ENCODE measurements at regions not wholly inside any gene's neighbourhood (a gene's known extent, or its start where the extent isn't known, plus 50 kb on each side); places are given as distances from the start of the nearest gene placed in this dataset.

DNA sequence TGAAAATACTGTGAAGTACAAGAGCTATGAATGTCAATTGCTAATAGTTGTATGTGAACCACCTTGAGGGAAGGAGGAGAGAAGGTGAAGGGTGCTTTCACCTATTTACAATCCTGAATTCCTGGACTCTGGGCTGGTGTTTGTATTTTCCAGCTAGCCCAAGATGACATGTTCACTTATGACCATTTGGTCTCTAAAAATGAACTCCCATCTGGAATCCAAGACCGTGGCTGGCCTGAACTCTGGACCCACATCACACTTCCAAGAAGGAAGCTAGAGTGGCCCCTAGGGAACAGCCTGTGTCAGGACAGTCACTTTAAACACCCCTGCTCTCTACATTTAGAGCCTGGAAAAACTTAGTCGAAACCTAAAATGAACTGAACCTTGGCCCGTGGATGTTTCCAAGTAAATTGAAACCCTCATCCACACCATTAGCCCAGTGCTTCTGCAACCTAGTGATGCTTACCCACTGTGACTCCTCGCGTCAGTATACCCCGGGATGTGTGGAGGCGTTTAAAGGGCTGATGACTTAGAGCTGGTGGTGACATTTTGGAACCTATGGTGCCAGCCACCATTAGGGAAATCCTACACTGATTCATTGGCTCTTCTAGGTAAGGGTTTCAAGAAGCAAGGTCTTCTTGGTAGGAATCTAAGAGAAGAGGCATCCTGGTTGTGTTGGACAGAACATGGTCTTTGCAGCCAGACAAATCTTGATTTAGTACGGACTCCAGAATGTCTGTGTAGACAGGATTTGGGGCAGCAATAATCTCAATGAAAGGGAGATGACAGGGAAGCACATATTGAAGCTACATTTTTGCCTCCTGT, 171.5 kb upstream of the IRF2BP2 start (continued):
- TF ChIP-seq, protein P1, sequence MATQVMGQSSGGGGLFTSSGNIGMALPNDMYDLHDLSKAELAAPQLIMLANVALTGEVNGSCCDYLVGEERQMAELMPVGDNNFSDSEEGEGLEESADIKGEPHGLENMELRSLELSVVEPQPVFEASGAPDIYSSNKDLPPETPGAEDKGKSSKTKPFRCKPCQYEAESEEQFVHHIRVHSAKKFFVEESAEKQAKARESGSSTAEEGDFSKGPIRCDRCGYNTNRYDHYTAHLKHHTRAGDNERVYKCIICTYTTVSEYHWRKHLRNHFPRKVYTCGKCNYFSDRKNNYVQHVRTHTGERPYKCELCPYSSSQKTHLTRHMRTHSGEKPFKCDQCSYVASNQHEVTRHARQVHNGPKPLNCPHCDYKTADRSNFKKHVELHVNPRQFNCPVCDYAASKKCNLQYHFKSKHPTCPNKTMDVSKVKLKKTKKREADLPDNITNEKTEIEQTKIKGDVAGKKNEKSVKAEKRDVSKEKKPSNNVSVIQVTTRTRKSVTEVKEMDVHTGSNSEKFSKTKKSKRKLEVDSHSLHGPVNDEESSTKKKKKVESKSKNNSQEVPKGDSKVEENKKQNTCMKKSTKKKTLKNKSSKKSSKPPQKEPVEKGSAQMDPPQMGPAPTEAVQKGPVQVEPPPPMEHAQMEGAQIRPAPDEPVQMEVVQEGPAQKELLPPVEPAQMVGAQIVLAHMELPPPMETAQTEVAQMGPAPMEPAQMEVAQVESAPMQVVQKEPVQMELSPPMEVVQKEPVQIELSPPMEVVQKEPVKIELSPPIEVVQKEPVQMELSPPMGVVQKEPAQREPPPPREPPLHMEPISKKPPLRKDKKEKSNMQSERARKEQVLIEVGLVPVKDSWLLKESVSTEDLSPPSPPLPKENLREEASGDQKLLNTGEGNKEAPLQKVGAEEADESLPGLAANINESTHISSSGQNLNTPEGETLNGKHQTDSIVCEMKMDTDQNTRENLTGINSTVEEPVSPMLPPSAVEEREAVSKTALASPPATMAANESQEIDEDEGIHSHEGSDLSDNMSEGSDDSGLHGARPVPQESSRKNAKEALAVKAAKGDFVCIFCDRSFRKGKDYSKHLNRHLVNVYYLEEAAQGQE (IDR thresholded peaks at IDR 0.05; ENCODE audit: borderline replicate concordance) = peak; percentile 81; the same call in 1 of the 2 replicates
- TF ChIP-seq, protein P1 (CRISPR knock-in tag; IDR thresholded peaks at IDR 0.05; ENCODE audit: low read depth) = no peak
- TF ChIP-seq CEBPB (tag; IDR thresholded peaks at IDR 0.05) (no peak), ZFP30 (CRISPR knock-in tag; IDR thresholded peaks at IDR 0.05; ENCODE audit: borderline replicate concordance) (no peak), PHB (CRISPR knock-in tag; IDR thresholded peaks at IDR 0.05) (no peak), KLF13 (tag; IDR thresholded peaks at IDR 0.05; ENCODE audit: borderline replicate concordance, low read depth) (no peak), ZSCAN32 (CRISPR knock-in tag; IDR thresholded peaks at IDR 0.05) (no peak), NFIX (CRISPR knock-in tag; IDR thresholded peaks at IDR 0.05; ENCODE audit: low read depth) (no peak), RBM17 (IDR thresholded peaks at IDR 0.05; ENCODE audit: borderline replicate concordance, low read depth, low read length) (no peak), ZNF444 (CRISPR knock-in tag; IDR thresholded peaks at IDR 0.05) (no peak), HMG20A (CRISPR knock-in tag; conservative IDR thresholded peaks at IDR 0.05) (no peak), SMAD3 (CRISPR knock-in tag; conservative IDR thresholded peaks at IDR 0.05) (no peak)
- TF ChIP-seq, protein P2, sequence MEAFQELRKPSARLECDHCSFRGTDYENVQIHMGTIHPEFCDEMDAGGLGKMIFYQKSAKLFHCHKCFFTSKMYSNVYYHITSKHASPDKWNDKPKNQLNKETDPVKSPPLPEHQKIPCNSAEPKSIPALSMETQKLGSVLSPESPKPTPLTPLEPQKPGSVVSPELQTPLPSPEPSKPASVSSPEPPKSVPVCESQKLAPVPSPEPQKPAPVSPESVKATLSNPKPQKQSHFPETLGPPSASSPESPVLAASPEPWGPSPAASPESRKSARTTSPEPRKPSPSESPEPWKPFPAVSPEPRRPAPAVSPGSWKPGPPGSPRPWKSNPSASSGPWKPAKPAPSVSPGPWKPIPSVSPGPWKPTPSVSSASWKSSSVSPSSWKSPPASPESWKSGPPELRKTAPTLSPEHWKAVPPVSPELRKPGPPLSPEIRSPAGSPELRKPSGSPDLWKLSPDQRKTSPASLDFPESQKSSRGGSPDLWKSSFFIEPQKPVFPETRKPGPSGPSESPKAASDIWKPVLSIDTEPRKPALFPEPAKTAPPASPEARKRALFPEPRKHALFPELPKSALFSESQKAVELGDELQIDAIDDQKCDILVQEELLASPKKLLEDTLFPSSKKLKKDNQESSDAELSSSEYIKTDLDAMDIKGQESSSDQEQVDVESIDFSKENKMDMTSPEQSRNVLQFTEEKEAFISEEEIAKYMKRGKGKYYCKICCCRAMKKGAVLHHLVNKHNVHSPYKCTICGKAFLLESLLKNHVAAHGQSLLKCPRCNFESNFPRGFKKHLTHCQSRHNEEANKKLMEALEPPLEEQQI (IDR thresholded peaks at IDR 0.05) = no peak
- TF ChIP-seq, protein P3, sequence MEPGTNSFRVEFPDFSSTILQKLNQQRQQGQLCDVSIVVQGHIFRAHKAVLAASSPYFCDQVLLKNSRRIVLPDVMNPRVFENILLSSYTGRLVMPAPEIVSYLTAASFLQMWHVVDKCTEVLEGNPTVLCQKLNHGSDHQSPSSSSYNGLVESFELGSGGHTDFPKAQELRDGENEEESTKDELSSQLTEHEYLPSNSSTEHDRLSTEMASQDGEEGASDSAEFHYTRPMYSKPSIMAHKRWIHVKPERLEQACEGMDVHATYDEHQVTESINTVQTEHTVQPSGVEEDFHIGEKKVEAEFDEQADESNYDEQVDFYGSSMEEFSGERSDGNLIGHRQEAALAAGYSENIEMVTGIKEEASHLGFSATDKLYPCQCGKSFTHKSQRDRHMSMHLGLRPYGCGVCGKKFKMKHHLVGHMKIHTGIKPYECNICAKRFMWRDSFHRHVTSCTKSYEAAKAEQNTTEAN (CRISPR knock-in tag; IDR thresholded peaks at IDR 0.05) = no peak

All from K562 (cell line).